ENCODE measurements at regions not wholly inside any gene's neighbourhood (a gene's known extent, or its start where the extent isn't known, plus 50 kb on each side); places are given as distances from the start of the nearest gene placed in this dataset.

GRCh38 chr7:26076691-26077090, 75.3 kb upstream of the NFE2L3 start:
- ATAC-seq (no peak), DNase-seq (no peak)
- ChIA-PET CTCF (no interaction called here), POLR2A (ENCODE audit: unreplicated experiment) (no interaction called here)
- H3K9ac ChIP-seq (ENCODE audit: low read length) = no peak overlapping the region
- intact Hi-C loops (cut with micrococcal nuclease) = loop anchor here (5.0 to 10.0 kb wide), 2 partner anchors 211 to 598 kb away; no protein-coding TSS in a partner anchor
- no peak overlapping the region for H3K27ac ChIP-seq (ENCODE audit: low read length)
- H3K27me3 ChIP-seq (ENCODE audit: low read length) = no peaks in the 10 kb centered on the region
- no peak overlapping the region for H3K4me2 ChIP-seq (ENCODE audit: low read length)
- no peaks in the 10 kb centered on the region for H3K79me2 ChIP-seq (ENCODE audit: low read length)
- TF ChIP-seq CTCF (conservative IDR thresholded peaks at IDR 0.05; ENCODE audit: low read depth, low read length) (no peak), EZH2 (IDR thresholded peaks at IDR 0.05; ENCODE audit: low read length, unreplicated experiment) (no peak), EZH2phosphoT487 (IDR thresholded peaks at IDR 0.05; ENCODE audit: borderline replicate concordance, low read length) (no peak)
- H2AFZ ChIP-seq (ENCODE audit: low read length) = no peak overlapping the region
- H3F3A ChIP-seq (ENCODE audit: low read length, unreplicated experiment) = no peaks in the 10 kb centered on the region
- H4K20me1 ChIP-seq (ENCODE audit: low read length) = no peaks in the 10 kb centered on the region
- H3K9me3 ChIP-seq (ENCODE audit: low read length) = no peaks in the 10 kb centered on the region
- H3K4me3 ChIP-seq (ENCODE audit: low read length) = no peak overlapping the region
- no peaks in the 10 kb centered on the region for H3K9me2 ChIP-seq (replicated peaks; ENCODE audit: low read length)
- BruUV-seq (replicated peaks) = no TSS peak
- H3K36me3 ChIP-seq (ENCODE audit: low read depth, low read length) = no peaks in the 10 kb centered on the region
- peaks cover 10% of the 10 kb centered on the region; the same call in 1 of the 2 replicates for H3K4me1 ChIP-seq (ENCODE audit: insufficient read depth, low read length)

- CTCF ChIA-PET = interaction anchor here (1.0 kb wide), 2 partner anchors 87 to 120 kb away, joined by 3 read pairs; no protein-coding TSS in a partner anchor
- intact Hi-C loops (cut with micrococcal nuclease) = loop anchor here (1.0 to 10.0 kb wide), 3 partner anchors 209 to 596 kb away; no protein-coding TSS in a partner anchor
- ATAC-seq (peak; percentile 92), DNase-seq (peak; percentile 69)
- H3K9me2 ChIP-seq (replicated peaks; ENCODE audit: low read length) = no peaks in the 10 kb centered on the region
- H3K4me1 ChIP-seq (ENCODE audit: insufficient read depth, low read length) = peaks cover 30% of the 10 kb centered on the region
- H3K9ac ChIP-seq (ENCODE audit: low read length) = no peak overlapping the region
- POLR2A ChIA-PET (ENCODE audit: unreplicated experiment) = interaction anchor here (0.6 kb wide), 2 partner anchors 82 to 120 kb away, joined by 3 to 4 read pairs; no protein-coding TSS in a partner anchor
- H3K27ac ChIP-seq (ENCODE audit: low read length) = no peak overlapping the region
- peak; percentile 71 for TF ChIP-seq CTCF (conservative IDR thresholded peaks at IDR 0.05; ENCODE audit: low read depth, low read length)
- no peak for TF ChIP-seq EZH2 (IDR thresholded peaks at IDR 0.05; ENCODE audit: low read length, unreplicated experiment)
- H3K79me2 ChIP-seq (ENCODE audit: low read length) = no peaks in the 10 kb centered on the region
- peak overlapping the region; percentile 45 for H2AFZ ChIP-seq (ENCODE audit: low read length)
- peaks cover 4% of the 10 kb centered on the region for H3F3A ChIP-seq (ENCODE audit: low read length, unreplicated experiment)
- no peaks in the 10 kb centered on the region for H3K36me3 ChIP-seq (ENCODE audit: low read depth, low read length)
- H3K27me3 ChIP-seq (ENCODE audit: low read length) = no peaks in the 10 kb centered on the region
- BruUV-seq (replicated peaks) = no TSS peak
- peak overlapping the region; percentile 42; the same call in 1 of the 2 replicates for H3K4me3 ChIP-seq (ENCODE audit: low read length)
- H4K20me1 ChIP-seq (ENCODE audit: low read length) = no peaks in the 10 kb centered on the region
- H3K9me3 ChIP-seq (ENCODE audit: low read length) = no peaks in the 10 kb centered on the region
- peak overlapping the region; percentile 27 for H3K4me2 ChIP-seq (ENCODE audit: low read length)
These were observed 73.3 kb upstream of the NFE2L3 start for GRCh38 chr7:26078437-26079336.

GRCh38 chr7:26081638-26082037, 70.4 kb upstream of the NFE2L3 start:
- Histone ChIP-seq H3K9me2 (replicated peaks; ENCODE audit: low read length) (no peaks in the 10 kb centered on the region), H3K27me3 (ENCODE audit: low read length) (no peaks in the 10 kb centered on the region), H3K79me2 (ENCODE audit: low read length) (no peaks in the 10 kb centered on the region), H3K36me3 (ENCODE audit: low read depth, low read length) (no peaks in the 10 kb centered on the region), H3K9ac (ENCODE audit: low read length) (no peak overlapping the region), H2AFZ (ENCODE audit: low read length) (no peak overlapping the region), H3K4me3 (ENCODE audit: low read length) (no peak overlapping the region), H3K9me3 (ENCODE audit: low read length) (no peaks in the 10 kb centered on the region), H3K27ac (ENCODE audit: low read length) (no peak overlapping the region), H3F3A (ENCODE audit: low read length, unreplicated experiment) (peaks cover 4% of the 10 kb centered on the region), H4K20me1 (ENCODE audit: low read length) (no peaks in the 10 kb centered on the region), H3K4me1 (ENCODE audit: insufficient read depth, low read length) (peaks cover 31% of the 10 kb centered on the region), H3K4me2 (ENCODE audit: low read length) (no peak overlapping the region)
- ATAC-seq = no peak
- peak; percentile 5 for DNase-seq
- ChIA-PET POLR2A (ENCODE audit: unreplicated experiment) (interaction anchor here (0.6 kb wide), 1 partner anchor 119 kb away, joined by 4 read pairs; the partner anchor contains the start of gene HNRNPA2B1), CTCF (no interaction called here)
- TF ChIP-seq EZH2phosphoT487 (IDR thresholded peaks at IDR 0.05; ENCODE audit: borderline replicate concordance, low read length) = no peak
- no peak for TF ChIP-seq EZH2 (IDR thresholded peaks at IDR 0.05; ENCODE audit: low read length, unreplicated experiment)
- TF ChIP-seq CTCF (conservative IDR thresholded peaks at IDR 0.05; ENCODE audit: low read depth, low read length) = no peak
- BruUV-seq (replicated peaks) = no TSS peak
- intact Hi-C loops (cut with micrococcal nuclease) = no loop called here

Measured in PC-3 (cell line).